Globus pallidus (tissue), 1 donor: ENCODE measurements at regions not wholly inside any gene's neighbourhood (a gene's known extent, or its start where the extent isn't known, plus 50 kb on each side); places are given as distances from the start of the nearest gene placed in this dataset.

ENCODE experiments used
- DNase-seq: peaks from one replicate; pipeline ENCODE4 v3.0.0-alpha.2; 2015; ENCODE audit warnings: low spot score

GRCh38 chr4:3715855-3716630 is 50.1 kb upstream of the ADRA2C start:
- DNase-seq, result no peak

- no peak for DNase-seq
These were observed 50.9 kb upstream of the ADRA2C start for GRCh38 chr4:3715061-3715854.

- no peak for DNase-seq
These were observed 51.6 kb upstream of the ADRA2C start for GRCh38 chr4:3714642-3715001.

GRCh38 chr4:3713817-3714641 is 52.2 kb upstream of the ADRA2C start:
- DNase-seq, result no peak

- DNase-seq, result no peak
These were observed 52.8 kb upstream of the ADRA2C start for GRCh38 chr4:3713346-3713745.

- DNase-seq, result no peak
These were observed 53.2 kb upstream of the ADRA2C start for GRCh38 chr4:3712936-3713335.

GRCh38 chr4:3712112-3712805 is 53.9 kb upstream of the ADRA2C start:
- DNase-seq, result no peak

- no peak for DNase-seq
These were observed 54.7 kb upstream of the ADRA2C start for GRCh38 chr4:3711183-3712111.

GRCh38 chr4:3710451-3711182 is 55.6 kb upstream of the ADRA2C start:
- DNase-seq, result no peak

- no peak for DNase-seq
These were observed 56.2 kb upstream of the ADRA2C start for GRCh38 chr4:3709846-3710441.

- no peak for DNase-seq
These were observed 56.9 kb upstream of the ADRA2C start for GRCh38 chr4:3709061-3709845.

GRCh38 chr4:3708611-3709010 is 57.6 kb upstream of the ADRA2C start:
- no peak for DNase-seq

- DNase-seq, result peak; percentile 60
These were observed 58.1 kb upstream of the ADRA2C start for GRCh38 chr4:3708103-3708510.

- no peak for DNase-seq
These were observed 58.6 kb upstream of the ADRA2C start for GRCh38 chr4:3707423-3708102.

- DNase-seq, result no peak
These were observed 59.4 kb upstream of the ADRA2C start for GRCh38 chr4:3706565-3707422.

GRCh38 chr4:3706111-3706511 is 60.1 kb upstream of the ADRA2C start:
- DNase-seq, result no peak

GRCh38 chr4:3705236-3705987 is 60.8 kb upstream of the ADRA2C start:
- no peak for DNase-seq
